Ovary (tissue), 3 donors: ENCODE measurements at regions not wholly inside any gene's neighbourhood (a gene's known extent, or its start where the extent isn't known, plus 50 kb on each side); places are given as distances from the start of the nearest gene placed in this dataset.

Experiments used
- CTCF ChIP-seq, 3 donors: fragments of 450-650 bp in 2 of 3; fragments of 200-600 bp in 1 of 3; IDR thresholded peaks; one replicate each; pipeline versions ENCODE4 v1.5.1 to v1.8.0; 2016 to 2022; ENCODE audit warnings: antibody characterized with exemption in 3 of 3, mild to moderate bottlenecking in 1 of 3
- EP300 ChIP-seq: sonication (generic); formaldehyde crosslinking; IDR thresholded peaks from one replicate; pipeline ENCODE4 v1.6.1; 2017; ENCODE audit warnings: antibody characterized with exemption
- donor health status: DM: no; HTN: no; CAD: no.

DNA sequence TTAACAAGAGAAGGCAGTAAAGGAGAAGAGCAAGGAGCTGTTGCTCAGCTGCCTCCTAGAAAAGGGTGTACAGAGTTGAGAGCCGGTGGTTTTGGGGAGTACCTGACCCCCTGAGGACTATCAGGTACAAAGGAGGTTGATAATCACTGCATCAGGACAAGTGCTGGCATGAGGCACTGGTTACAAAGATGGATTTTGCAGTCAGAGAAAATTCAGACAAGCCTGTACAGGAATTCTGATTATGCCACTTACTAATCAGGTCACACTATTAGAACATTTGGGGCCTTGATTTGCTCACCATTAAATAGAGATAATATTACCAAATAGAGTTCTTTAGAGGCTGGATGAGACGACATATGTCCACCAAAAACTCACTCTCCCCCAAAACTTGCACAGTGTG lies 450.9 kb upstream of the TMPO start:
- no peak for TF ChIP-seq CTCF (IDR thresholded peaks at IDR 0.05)
- TF ChIP-seq EP300, result no peak
